CD4-positive, alpha-beta T cell (primary cell): ENCODE measurements at regions not wholly inside any gene's neighbourhood (a gene's known extent, or its start where the extent isn't known, plus 50 kb on each side); places are given as distances from the start of the nearest gene placed in this dataset.

Experiments used
- ATAC-seq: fragments of 200-7000 bp; cut with Tn5 transposase; one replicate; pipeline ENCODE4 v1.10.0; 2022; ENCODE audit warnings: mild to moderate bottlenecking; ENCODE audit not compliant: poor library complexity
- CTCF ChIA-PET: fragments of 350-600 bp; sonication (Branson Sonifier 250); formaldehyde crosslinking; loops from one replicate; lab custom pipeline; 2021; ENCODE audit warnings: antibody characterized with exemption, inconsistent platforms; lab: Charles Lee
- POLR2A ChIA-PET: fragments of 350-600 bp; sonication (Branson Sonifier 250); formaldehyde crosslinking; loops from one replicate; lab custom pipeline; 2021; ENCODE audit warnings: antibody characterized with exemption, inconsistent platforms; lab: Charles Lee
- DNase-seq, 14 experiments: peaks; one replicate each; pipeline ENCODE4 v3.0.0-alpha.2; 2013 to 2020; ENCODE audit warnings: mixed read lengths in 2 of 14
- H3K27ac ChIP-seq, 2 donors: one replicate each; pipeline versions ENCODE4 v1.5.1 to v1.7.0; 2013; ENCODE audit warnings: low read length in 2 of 2, low read depth in 1 of 2, mild to moderate bottlenecking in 1 of 2
- H3K27me3 ChIP-seq, 2 experiments: 1 replicate in 1 of 2; 2 replicates in 1 of 2; pipeline versions ENCODE4 v1.6.1 to v1.7.0; 2013; ENCODE audit warnings: low read length in 2 of 2, control low read depth in 1 of 2, mild to moderate bottlenecking in 1 of 2, moderate library complexity in 1 of 2; ENCODE audit not compliant: insufficient read depth in 2 of 2, control insufficient read depth in 1 of 2
- H3K36me3 ChIP-seq: one replicate; pipeline ENCODE4 v1.6.1; 2013; ENCODE audit warnings: low read length, control low read depth; ENCODE audit not compliant: insufficient read depth
- H3K4me1 ChIP-seq: one replicate; pipeline ENCODE4 v1.6.1; 2013; ENCODE audit warnings: low read length, control low read depth; ENCODE audit not compliant: insufficient read depth
- H3K4me3 ChIP-seq: one replicate; pipeline ENCODE4 v1.5.1; 2013; ENCODE audit warnings: mild to moderate bottlenecking, low read length, moderate library complexity
- H3K9me3 ChIP-seq, 2 experiments: 1 replicate in 1 of 2; 2 replicates in 1 of 2; pipeline versions ENCODE4 v1.6.1 to v1.7.0; 2013; ENCODE audit warnings: low read length in 2 of 2, mild to moderate bottlenecking in 2 of 2, control low read depth in 1 of 2, moderate library complexity in 1 of 2; ENCODE audit not compliant: control insufficient read depth in 1 of 2, insufficient read depth in 1 of 2
- H3K27ac Mint-ChIP-seq: one replicate; pipeline ENCODE4 v1.8.0; 2020; ENCODE audit warnings: mixed read lengths
- H3K27me3 Mint-ChIP-seq: one replicate; pipeline ENCODE4 v1.8.0; 2021; ENCODE audit warnings: mixed read lengths
- H3K36me3 Mint-ChIP-seq: one replicate; pipeline ENCODE4 v1.8.0; 2021; ENCODE audit warnings: low read depth, mixed read lengths
- H3K4me1 Mint-ChIP-seq: one replicate; pipeline ENCODE4 v1.8.0; 2021; ENCODE audit warnings: low read depth, mixed read lengths
- H3K4me3 Mint-ChIP-seq: one replicate; pipeline ENCODE4 v1.8.0; 2020; ENCODE audit warnings: mild to moderate bottlenecking, mixed read lengths
- H3K9me3 Mint-ChIP-seq: one replicate; pipeline ENCODE4 v1.8.0; 2020; ENCODE audit warnings: mixed read lengths
- CTCF ChIP-seq: fragments of 200-600 bp; IDR thresholded peaks from one replicate; pipeline ENCODE4 v1.8.0; 2022; ENCODE audit warnings: antibody characterized with exemption, mild to moderate bottlenecking
- intact Hi-C, 2 experiments: fragments of 100-400 bp; cut with DNase I in 1 of 2; cut with micrococcal nuclease in 1 of 2; formaldehyde crosslinking; loops; one replicate each; pipeline versions ENCODE4 v1.15.1 to v1.9.0; 2023 to 2025; cut with DNase I, micrococcal nuclease

- Mint-ChIP-seq H3K36me3 (no peaks in the 10 kb centered on the region), H3K4me1 (no peaks in the 10 kb centered on the region), H3K27ac (no peak overlapping the region), H3K9me3 (no peaks in the 10 kb centered on the region), H3K4me3 (no peak overlapping the region), H3K27me3 (peaks cover 9% of the 10 kb centered on the region)
- Histone ChIP-seq H3K4me1 (no peaks in the 10 kb centered on the region), H3K4me3 (no peak overlapping the region), H3K9me3 (no peaks in the 10 kb centered on the region), H3K27ac (no peak overlapping the region), H3K36me3 (no peaks in the 10 kb centered on the region), H3K27me3 (peaks cover 0 to 8% of the 10 kb centered on the region in 2 experiments)
- no peak for TF ChIP-seq CTCF
- ChIA-PET POLR2A (no interaction called here), CTCF (no interaction called here)
- ATAC-seq (no peak), DNase-seq (no peak)
- intact Hi-C loops = no loop called here
These were observed 187.8 kb downstream of the RDH14 start for GRCh38 chr2:18372641-18373040.

DNA sequence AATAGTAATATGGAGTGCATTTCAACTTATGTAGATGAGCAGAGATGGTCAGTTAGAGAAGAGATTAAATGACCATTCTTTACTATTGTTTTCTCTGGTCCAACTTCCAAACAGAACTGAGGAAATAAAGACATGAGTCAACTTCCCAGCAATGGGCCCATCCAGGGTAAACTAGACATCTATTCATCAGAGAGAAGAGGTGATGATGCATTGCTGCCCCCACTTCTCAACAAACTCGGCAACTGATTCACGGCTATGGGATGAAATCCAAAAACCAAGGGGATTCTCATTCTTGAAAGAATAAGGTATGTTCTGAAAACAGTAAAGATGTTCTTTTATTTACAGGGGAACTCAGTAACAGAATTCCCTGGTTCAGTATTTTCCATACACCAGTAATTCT is 190.7 kb downstream of the RDH14 start:
- POLR2A ChIA-PET = no interaction called here
- CTCF ChIA-PET = no interaction called here

DNA sequence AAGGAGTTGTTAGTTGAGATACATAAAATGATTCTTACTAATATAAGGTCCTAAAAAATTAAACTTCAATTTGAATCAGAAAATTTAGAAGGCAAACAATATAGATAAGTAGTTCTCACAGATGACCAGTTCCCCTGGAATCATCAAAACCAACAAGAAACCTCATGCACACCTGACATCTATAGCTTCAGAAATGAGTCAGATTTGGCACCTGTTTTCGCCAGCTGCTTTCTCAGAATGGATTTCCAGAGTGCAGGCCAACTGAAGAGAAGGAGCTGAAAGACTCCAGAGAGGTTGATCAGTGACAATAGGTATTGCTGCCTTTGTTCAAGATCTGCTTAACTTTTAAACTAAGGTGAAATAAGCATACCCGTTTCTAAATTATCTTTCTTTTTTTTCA is 192.4 kb downstream of the RDH14 start:
- intact Hi-C loops = no loop called here
- Histone ChIP-seq H3K27ac (no peak overlapping the region), H3K36me3 (no peaks in the 10 kb centered on the region), H3K4me1 (no peaks in the 10 kb centered on the region), H3K27me3 (peaks cover 0 to 8% of the 10 kb centered on the region in 2 experiments), H3K4me3 (no peak overlapping the region), H3K9me3 (no peaks in the 10 kb centered on the region)
- H3K4me3 Mint-ChIP-seq = no peak overlapping the region
- ATAC-seq (no peak), DNase-seq (no peak)
- ChIA-PET CTCF (no interaction called here), POLR2A (no interaction called here)
- peaks cover 9% of the 10 kb centered on the region for H3K27me3 Mint-ChIP-seq
- TF ChIP-seq CTCF = no peak
- H3K4me1 Mint-ChIP-seq = no peaks in the 10 kb centered on the region
- no peaks in the 10 kb centered on the region for H3K36me3 Mint-ChIP-seq
- no peaks in the 10 kb centered on the region for H3K9me3 Mint-ChIP-seq
- H3K27ac Mint-ChIP-seq = no peak overlapping the region

More for the DNA sequence above, 190.7 kb downstream of the RDH14 start:
- Histone ChIP-seq H3K27me3 (peaks cover 0 to 8% of the 10 kb centered on the region in 2 experiments), H3K27ac (no peak overlapping the region), H3K9me3 (no peaks in the 10 kb centered on the region), H3K4me1 (no peaks in the 10 kb centered on the region), H3K36me3 (no peaks in the 10 kb centered on the region), H3K4me3 (no peak overlapping the region)
- intact Hi-C loops = no loop called here
- no peak for ATAC-seq
- H3K27me3 Mint-ChIP-seq = peaks cover 9% of the 10 kb centered on the region
- no peaks in the 10 kb centered on the region for H3K4me1 Mint-ChIP-seq
- no peak for DNase-seq
- no peak for TF ChIP-seq CTCF
- H3K27ac Mint-ChIP-seq = no peak overlapping the region
- H3K4me3 Mint-ChIP-seq = no peak overlapping the region
- no peaks in the 10 kb centered on the region for H3K36me3 Mint-ChIP-seq
- H3K9me3 Mint-ChIP-seq = no peaks in the 10 kb centered on the region
